WTC11 (cell line): ENCODE measurements at regions not wholly inside any gene's neighbourhood (a gene's known extent, or its start where the extent isn't known, plus 50 kb on each side); places are given as distances from the start of the nearest gene placed in this dataset.

ENCODE experiments used
- ATAC-seq: fragments of 200-7000 bp; cut with Tn5 transposase; 2 replicates; pipeline ENCODE4 v1.10.0; 2021; ENCODE audit warnings: mild to moderate bottlenecking, moderate library complexity
- CTCF ChIA-PET: fragments of 300-600 bp; sonication (Branson Sonifier 250); formaldehyde crosslinking; loops from one replicate; lab custom pipeline; 2021; ENCODE audit warnings: antibody characterized with exemption; lab: Charles Lee
- POLR2A ChIA-PET: fragments of 350-600 bp; sonication (Branson Sonifier 250); formaldehyde crosslinking; loops from one replicate; lab custom pipeline; 2021; ENCODE audit warnings: antibody characterized with exemption; lab: Charles Lee
- DNase-seq: peaks from one replicate; pipeline ENCODE4 v3.0.0; 2021; ENCODE audit warnings: low spot score
- H3K27ac Mint-ChIP-seq: 2 replicates; pipeline ENCODE4 v1.8.0; 2021; ENCODE audit warnings: mixed read lengths
- H3K27me3 Mint-ChIP-seq: 2 replicates; pipeline ENCODE4 v1.8.0; 2021; ENCODE audit warnings: low read depth, mild to moderate bottlenecking, moderate library complexity, mixed read lengths
- H3K36me3 Mint-ChIP-seq: 2 replicates; pipeline ENCODE4 v1.8.0; 2021; ENCODE audit warnings: mixed read lengths
- H3K4me1 Mint-ChIP-seq: 2 replicates; pipeline ENCODE4 v1.8.0; 2022; ENCODE audit warnings: mixed read lengths
- H3K4me3 Mint-ChIP-seq: 2 replicates; pipeline ENCODE4 v1.8.0; 2021; ENCODE audit warnings: mild to moderate bottlenecking, moderate library complexity, mixed read lengths
- H3K9me3 Mint-ChIP-seq: 2 replicates; pipeline ENCODE4 v1.8.0; 2021; ENCODE audit warnings: mixed read lengths
- AR ChIP-seq: fragments of 250-450 bp; sonication (Bioruptor Pico); IDR thresholded peaks from 2 replicates; pipeline ENCODE4 v1.9.0; 2021; ENCODE audit warnings: mild to moderate bottlenecking
- ATF3 ChIP-seq: sonication (generic); formaldehyde crosslinking; conservative IDR thresholded peaks from 2 replicates; pipeline ENCODE4 v1.8.1; 2022; ENCODE audit warnings: mild to moderate bottlenecking, missing genetic modification reagents
- ATF6 ChIP-seq: sonication (generic); formaldehyde crosslinking; IDR thresholded peaks from 2 replicates; pipeline ENCODE4 v1.8.1; 2023; ENCODE audit warnings: mild to moderate bottlenecking, missing genetic modification reagents
- CREM ChIP-seq: sonication (generic); formaldehyde crosslinking; IDR thresholded peaks from 2 replicates; pipeline ENCODE4 v1.8.1; 2022; ENCODE audit warnings: mild to moderate bottlenecking, missing genetic modification reagents, moderate library complexity
- E2F4 ChIP-seq: sonication (generic); formaldehyde crosslinking; IDR thresholded peaks from 2 replicates; pipeline ENCODE4 v1.8.1; 2022; ENCODE audit warnings: low read depth, mild to moderate bottlenecking, moderate library complexity, missing genetic modification reagents, borderline replicate concordance
- EMX1 ChIP-seq: fragments of 250-450 bp; sonication (Bioruptor Pico); IDR thresholded peaks from 2 replicates; pipeline ENCODE4 v1.8.0; 2021; ENCODE audit warnings: mild to moderate bottlenecking
- FOXJ3 ChIP-seq: sonication (generic); formaldehyde crosslinking; IDR thresholded peaks from 2 replicates; pipeline ENCODE4 v1.9.0; 2021; ENCODE audit warnings: missing genetic modification reagents, mild to moderate bottlenecking, borderline replicate concordance
- FOXP1 ChIP-seq: sonication (generic); formaldehyde crosslinking; IDR thresholded peaks from 2 replicates; pipeline ENCODE4 v1.8.0; 2022; ENCODE audit warnings: missing genetic modification reagents, mild to moderate bottlenecking, moderate library complexity, borderline replicate concordance
- NFATC4 ChIP-seq: fragments of 250-450 bp; sonication (Bioruptor Pico); IDR thresholded peaks from 2 replicates; pipeline ENCODE4 v1.9.0; 2021; ENCODE audit warnings: mild to moderate bottlenecking
- NR2C2 ChIP-seq: sonication (generic); formaldehyde crosslinking; IDR thresholded peaks from 2 replicates; pipeline ENCODE4 v1.8.0; 2022; ENCODE audit warnings: mild to moderate bottlenecking, missing genetic modification reagents
- OVOL2 ChIP-seq: fragments of 250-450 bp; sonication (Bioruptor Pico); IDR thresholded peaks from 2 replicates; pipeline ENCODE4 v1.9.0; 2021; ENCODE audit warnings: mild to moderate bottlenecking, borderline replicate concordance
- PRDM15 ChIP-seq: sonication (generic); formaldehyde crosslinking; IDR thresholded peaks from 2 replicates; pipeline ENCODE4 v1.8.0; 2022; ENCODE audit warnings: missing genetic modification reagents
- RELA ChIP-seq: sonication (generic); formaldehyde crosslinking; IDR thresholded peaks from 2 replicates; pipeline ENCODE4 v1.8.1; 2022; ENCODE audit warnings: missing genetic modification reagents, mild to moderate bottlenecking, borderline replicate concordance
- STAT6 ChIP-seq: sonication (generic); formaldehyde crosslinking; conservative IDR thresholded peaks from 2 replicates; pipeline ENCODE4 v1.8.1; 2023; ENCODE audit warnings: mild to moderate bottlenecking, low read depth, missing genetic modification reagents, moderate library complexity
- TCF7 ChIP-seq: sonication (generic); formaldehyde crosslinking; IDR thresholded peaks from 2 replicates; pipeline ENCODE4 v1.8.0; 2022; ENCODE audit warnings: mild to moderate bottlenecking, low read depth, missing genetic modification reagents, moderate library complexity
- ZNF121 ChIP-seq: sonication (generic); formaldehyde crosslinking; IDR thresholded peaks from 2 replicates; pipeline ENCODE4 v1.8.0; 2023; ENCODE audit warnings: missing genetic modification reagents
- ZNF281 ChIP-seq: sonication (generic); formaldehyde crosslinking; IDR thresholded peaks from 2 replicates; pipeline ENCODE4 v1.8.0; 2023; ENCODE audit warnings: mild to moderate bottlenecking, missing genetic modification reagents
- ZNF416 ChIP-seq: fragments of 250-450 bp; sonication (Bioruptor Pico); IDR thresholded peaks from 2 replicates; pipeline ENCODE4 v1.9.0; 2021; ENCODE audit warnings: mild to moderate bottlenecking, inconsistent platforms
- ZSCAN18 ChIP-seq: fragments of 250-450 bp; sonication (Bioruptor Pico); IDR thresholded peaks from 2 replicates; pipeline ENCODE4 v2.1.2; 2022; ENCODE audit warnings: mild to moderate bottlenecking, moderate library complexity

GRCh38 chr2:144825331-144826020 is 305.6 kb upstream of the ZEB2 start:
- no peak for TF ChIP-seq PRDM15 (CRISPR knock-in tag)
- no peak for TF ChIP-seq ATF6 (CRISPR knock-in tag)
- TF ChIP-seq CREM (CRISPR knock-in tag): no peak
- TF ChIP-seq NFATC4 (CRISPR knock-in tag): no peak
- no peak for TF ChIP-seq E2F4 (CRISPR knock-in tag)
- TF ChIP-seq ZNF281 (CRISPR knock-in tag): no peak
- TF ChIP-seq AR (CRISPR knock-in tag): no peak
- TF ChIP-seq FOXP1 (CRISPR knock-in tag): no peak
- TF ChIP-seq ZNF416: no peak
- no peak for TF ChIP-seq RELA (CRISPR knock-in tag)
- no peak for TF ChIP-seq STAT6 (CRISPR knock-in tag)
- no peak for TF ChIP-seq FOXJ3
- TF ChIP-seq EMX1: no peak
- no peak for TF ChIP-seq ZNF121 (CRISPR knock-in tag)
- no peak for TF ChIP-seq NR2C2 (CRISPR knock-in tag)
- no peak for TF ChIP-seq ZSCAN18 (CRISPR knock-in tag)
- no peak for TF ChIP-seq TCF7 (CRISPR knock-in tag)
- no peak for TF ChIP-seq ATF3 (CRISPR knock-in tag)
- TF ChIP-seq OVOL2 (CRISPR knock-in tag): no peak
- Mint-ChIP-seq H3K27ac (no peak overlapping the region), H3K27me3 (no peaks in the 10 kb centered on the region), H3K9me3 (peaks cover 11% of the 10 kb centered on the region), H3K4me1 (no peaks in the 10 kb centered on the region), H3K36me3 (no peaks in the 10 kb centered on the region), H3K4me3 (no peak overlapping the region)
- DNase-seq (no peak), ATAC-seq (no peak)
- POLR2A ChIA-PET: no interaction called here
- CTCF ChIA-PET: no interaction called here
